BLaER1 (cell line): ENCODE measurements at regions not wholly inside any gene's neighbourhood (a gene's known extent, or its start where the extent isn't known, plus 50 kb on each side); places are given as distances from the start of the nearest gene placed in this dataset.

ENCODE experiments used
- H3K27ac ChIP-seq: shearing (Covaris generic); formaldehyde crosslinking; 2 replicates; pipeline ENCODE4 v1.8.1; 2022
- H3K27me3 ChIP-seq: shearing (Covaris generic); formaldehyde crosslinking; 2 replicates; pipeline ENCODE4 v1.8.1; 2022
- H3K36me3 ChIP-seq: shearing (Covaris generic); formaldehyde crosslinking; 2 replicates; pipeline ENCODE4 v1.8.1; 2022
- H3K4me1 ChIP-seq: shearing (Covaris generic); formaldehyde crosslinking; 2 replicates; pipeline ENCODE4 v1.8.1; 2022
- H3K4me2 ChIP-seq: shearing (Covaris generic); formaldehyde crosslinking; 2 replicates; pipeline ENCODE4 v1.8.1; 2022
- H3K4me3 ChIP-seq: shearing (Covaris generic); formaldehyde crosslinking; 2 replicates; pipeline ENCODE4 v1.8.1; 2022
- H3K9ac ChIP-seq: shearing (Covaris generic); formaldehyde crosslinking; 2 replicates; pipeline ENCODE4 v1.8.1; 2022
- H3K9me3 ChIP-seq: shearing (Covaris generic); formaldehyde crosslinking; 2 replicates; pipeline ENCODE4 v1.8.1; 2022
- H4K20me1 ChIP-seq: shearing (Covaris generic); formaldehyde crosslinking; 2 replicates; pipeline ENCODE4 v1.8.1; 2022
- Cebpa-rat ChIP-seq: shearing (Covaris generic); IDR thresholded peaks from 2 replicates; pipeline ENCODE4 v1.8.1; 2022

DNA sequence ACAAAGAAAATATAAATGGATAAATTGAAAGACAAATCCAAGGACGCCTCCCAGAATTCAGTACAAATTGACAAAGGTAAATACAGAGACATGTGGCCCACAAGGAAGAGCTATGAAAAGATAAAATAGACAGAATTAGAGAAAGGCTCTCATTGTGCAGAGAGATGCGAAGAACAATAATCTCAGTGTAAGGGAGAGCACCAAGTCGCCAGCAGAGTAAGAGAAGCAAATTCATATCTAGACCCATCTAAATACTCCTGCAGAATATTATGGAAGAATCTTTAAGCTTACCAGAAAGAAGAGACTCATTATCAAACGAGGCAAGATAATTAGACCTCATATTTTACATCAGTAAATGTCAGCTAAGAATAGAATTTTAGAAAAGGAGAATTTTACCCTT lies 101.7 kb upstream of the ITGA1 start:
- TF ChIP-seq Cebpa-rat = no peak
- H3K4me3 ChIP-seq = no peak overlapping the region
- no peaks in the 10 kb centered on the region for H3K36me3 ChIP-seq
- no peak overlapping the region for H3K9ac ChIP-seq
- H3K27me3 ChIP-seq = no peaks in the 10 kb centered on the region
- H3K4me2 ChIP-seq = no peak overlapping the region
- H3K27ac ChIP-seq = no peak overlapping the region
- H3K4me1 ChIP-seq = no peaks in the 10 kb centered on the region
- no peaks in the 10 kb centered on the region for H3K9me3 ChIP-seq
- no peaks in the 10 kb centered on the region for H4K20me1 ChIP-seq

DNA sequence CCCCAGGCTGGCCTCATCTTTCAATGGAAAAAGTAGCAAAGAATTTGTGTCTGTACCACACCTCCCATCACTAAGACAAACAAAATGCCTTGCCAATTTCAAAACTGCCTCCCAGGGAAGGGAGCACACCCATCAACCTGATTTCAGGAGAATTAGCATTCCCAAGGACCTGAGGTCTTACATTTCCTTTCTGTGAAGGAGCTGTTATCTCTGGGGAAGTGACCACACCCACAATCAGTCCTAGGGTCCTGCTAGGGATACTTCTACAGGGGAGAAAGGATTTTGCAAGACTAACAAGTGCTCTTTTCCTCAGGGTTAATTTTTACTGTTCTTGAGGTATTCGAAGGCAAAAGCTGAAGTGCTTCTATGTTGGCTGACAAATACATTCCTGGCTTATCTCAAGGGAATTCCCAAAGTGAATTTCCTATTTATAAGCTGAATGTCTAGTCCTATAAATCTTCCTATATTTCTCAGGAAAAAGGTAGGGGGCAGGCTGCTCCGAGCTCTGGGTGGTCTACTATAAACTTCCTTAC lies 97.4 kb upstream of the ITGA1 start:
- H4K20me1 ChIP-seq = no peaks in the 10 kb centered on the region
- TF ChIP-seq Cebpa-rat = no peak
- no peak overlapping the region for H3K9ac ChIP-seq
- H3K9me3 ChIP-seq = no peaks in the 10 kb centered on the region
- no peaks in the 10 kb centered on the region for H3K4me1 ChIP-seq
- H3K27me3 ChIP-seq = no peaks in the 10 kb centered on the region
- H3K36me3 ChIP-seq = no peaks in the 10 kb centered on the region
- H3K4me3 ChIP-seq = no peak overlapping the region
- H3K27ac ChIP-seq = no peak overlapping the region
- no peak overlapping the region for H3K4me2 ChIP-seq

DNA sequence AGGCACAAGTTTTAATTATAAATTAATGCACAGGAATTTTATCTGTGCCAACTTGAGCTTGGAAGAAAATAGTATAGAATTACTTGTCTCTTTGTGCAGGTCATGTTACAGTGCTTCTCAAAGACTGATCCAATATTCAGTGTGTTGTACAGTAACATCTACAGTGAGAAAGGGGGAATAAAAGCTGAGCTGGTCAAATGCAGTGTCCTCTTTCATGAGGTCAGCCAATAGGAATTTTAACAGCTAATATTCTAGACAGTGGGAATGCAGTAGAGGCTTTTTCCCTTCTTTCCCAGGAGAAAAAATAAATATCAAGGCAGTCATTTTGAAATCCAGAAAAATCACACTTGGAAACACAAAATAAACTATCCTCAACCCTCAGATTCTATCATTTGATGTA lies 95.7 kb upstream of the ITGA1 start:
- Histone ChIP-seq H3K9me3 (no peaks in the 10 kb centered on the region), H3K4me2 (no peak overlapping the region), H3K27me3 (no peaks in the 10 kb centered on the region), H4K20me1 (no peaks in the 10 kb centered on the region), H3K27ac (no peak overlapping the region), H3K4me3 (no peak overlapping the region), H3K36me3 (no peaks in the 10 kb centered on the region), H3K4me1 (no peaks in the 10 kb centered on the region), H3K9ac (no peak overlapping the region)
- no peak for TF ChIP-seq Cebpa-rat

GRCh38 chr5:52692606-52693005 lies 95.1 kb upstream of the ITGA1 start:
- Histone ChIP-seq H3K27ac (no peak overlapping the region), H3K4me1 (no peaks in the 10 kb centered on the region), H4K20me1 (no peaks in the 10 kb centered on the region), H3K27me3 (no peaks in the 10 kb centered on the region), H3K36me3 (no peaks in the 10 kb centered on the region), H3K9me3 (no peaks in the 10 kb centered on the region), H3K4me3 (no peak overlapping the region), H3K9ac (no peak overlapping the region), H3K4me2 (no peak overlapping the region)
- TF ChIP-seq Cebpa-rat = no peak

DNA sequence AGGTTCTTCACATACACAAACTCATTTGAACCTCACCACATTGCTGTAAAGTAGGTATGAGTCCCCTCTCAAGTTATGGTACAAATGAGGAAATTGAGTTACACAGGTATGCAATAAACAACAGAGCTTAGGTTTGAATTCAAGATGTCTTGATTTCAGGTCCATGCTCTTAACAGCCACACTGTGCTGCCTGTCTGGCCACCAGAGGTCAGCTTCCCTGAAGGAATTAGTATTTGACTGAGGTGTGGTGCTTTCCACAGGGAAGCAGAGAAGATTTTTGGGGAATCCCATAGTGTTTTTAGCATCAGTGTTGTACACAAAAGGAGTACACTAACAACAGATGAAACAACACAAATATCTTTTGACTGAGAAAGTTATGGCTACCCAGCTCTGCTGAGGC lies 94.4 kb upstream of the ITGA1 start:
- no peaks in the 10 kb centered on the region for H3K4me1 ChIP-seq
- H3K36me3 ChIP-seq = no peaks in the 10 kb centered on the region
- no peak overlapping the region for H3K9ac ChIP-seq
- H3K4me3 ChIP-seq = no peak overlapping the region
- no peaks in the 10 kb centered on the region for H3K27me3 ChIP-seq
- TF ChIP-seq Cebpa-rat = no peak
- H3K27ac ChIP-seq = no peak overlapping the region
- H3K9me3 ChIP-seq = no peaks in the 10 kb centered on the region
- no peaks in the 10 kb centered on the region for H4K20me1 ChIP-seq
- no peak overlapping the region for H3K4me2 ChIP-seq

- Histone ChIP-seq H3K4me2 (no peak overlapping the region), H3K4me3 (no peak overlapping the region), H3K9ac (no peak overlapping the region), H3K4me1 (no peaks in the 10 kb centered on the region), H4K20me1 (no peaks in the 10 kb centered on the region), H3K36me3 (no peaks in the 10 kb centered on the region), H3K9me3 (no peaks in the 10 kb centered on the region), H3K27me3 (no peaks in the 10 kb centered on the region), H3K27ac (no peak overlapping the region)
- no peak for TF ChIP-seq Cebpa-rat
Observed at GRCh38 chr5:52693836-52694235, 93.9 kb upstream of the ITGA1 start.

DNA sequence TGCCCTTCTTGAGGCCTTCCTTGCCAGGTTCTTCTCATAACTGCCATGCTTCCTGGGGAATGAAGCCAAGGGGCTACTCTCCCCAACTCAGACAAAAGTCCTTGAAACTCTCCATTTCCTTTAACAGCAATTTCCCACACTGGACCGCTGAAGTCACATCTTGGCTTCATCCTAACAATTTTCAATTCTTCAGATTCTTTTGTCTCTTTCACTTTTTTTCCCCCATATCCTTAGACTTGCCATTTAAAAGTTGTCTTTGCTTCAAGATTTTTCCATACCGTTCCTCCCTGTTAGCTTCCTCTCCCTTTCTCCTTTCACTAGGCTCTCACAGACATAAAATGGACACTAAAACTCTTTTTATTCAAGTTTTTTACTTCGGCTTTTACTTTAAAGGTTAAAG lies 93.1 kb upstream of the ITGA1 start:
- H3K4me1 ChIP-seq = no peaks in the 10 kb centered on the region
- no peak for TF ChIP-seq Cebpa-rat
- no peak overlapping the region for H3K27ac ChIP-seq
- H3K27me3 ChIP-seq = no peaks in the 10 kb centered on the region
- H4K20me1 ChIP-seq = no peaks in the 10 kb centered on the region
- no peaks in the 10 kb centered on the region for H3K36me3 ChIP-seq
- H3K9ac ChIP-seq = no peak overlapping the region
- no peaks in the 10 kb centered on the region for H3K9me3 ChIP-seq
- H3K4me2 ChIP-seq = no peak overlapping the region
- no peak overlapping the region for H3K4me3 ChIP-seq

GRCh38 chr5:52702877-52703276 lies 84.8 kb upstream of the ITGA1 start:
- H3K27me3 ChIP-seq = no peaks in the 10 kb centered on the region
- H4K20me1 ChIP-seq = no peaks in the 10 kb centered on the region
- no peaks in the 10 kb centered on the region for H3K36me3 ChIP-seq
- H3K9me3 ChIP-seq = no peaks in the 10 kb centered on the region
- H3K4me2 ChIP-seq = no peak overlapping the region
- peaks cover 27% of the 10 kb centered on the region for H3K4me1 ChIP-seq
- no peak overlapping the region for H3K9ac ChIP-seq
- H3K27ac ChIP-seq = no peak overlapping the region
- no peak overlapping the region for H3K4me3 ChIP-seq
- no peak for TF ChIP-seq Cebpa-rat

DNA sequence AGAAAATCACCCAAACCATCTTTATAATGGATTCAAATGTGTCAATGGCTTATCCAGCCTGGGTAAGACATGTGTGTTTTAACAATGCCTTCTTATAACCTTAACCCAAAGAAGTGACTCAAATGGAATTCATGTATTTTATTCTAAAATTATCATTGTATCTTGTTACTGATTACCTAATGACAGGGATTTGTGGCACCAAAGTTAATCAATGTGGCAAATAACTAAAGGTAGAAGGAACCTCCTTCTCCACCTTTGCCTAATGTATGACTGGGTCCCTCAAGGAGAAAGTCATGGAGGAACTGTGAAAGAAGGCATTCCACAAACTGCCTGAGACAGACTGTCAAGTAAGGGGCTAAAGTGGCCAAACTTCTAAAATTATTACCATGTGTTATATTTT lies 84.4 kb upstream of the ITGA1 start:
- Histone ChIP-seq H3K27ac (no peak overlapping the region), H3K27me3 (no peaks in the 10 kb centered on the region), H3K9ac (no peak overlapping the region), H3K4me1 (peaks cover 30% of the 10 kb centered on the region), H3K4me3 (no peak overlapping the region), H3K9me3 (no peaks in the 10 kb centered on the region), H4K20me1 (no peaks in the 10 kb centered on the region), H3K36me3 (no peaks in the 10 kb centered on the region), H3K4me2 (no peak overlapping the region)
- no peak for TF ChIP-seq Cebpa-rat

DNA sequence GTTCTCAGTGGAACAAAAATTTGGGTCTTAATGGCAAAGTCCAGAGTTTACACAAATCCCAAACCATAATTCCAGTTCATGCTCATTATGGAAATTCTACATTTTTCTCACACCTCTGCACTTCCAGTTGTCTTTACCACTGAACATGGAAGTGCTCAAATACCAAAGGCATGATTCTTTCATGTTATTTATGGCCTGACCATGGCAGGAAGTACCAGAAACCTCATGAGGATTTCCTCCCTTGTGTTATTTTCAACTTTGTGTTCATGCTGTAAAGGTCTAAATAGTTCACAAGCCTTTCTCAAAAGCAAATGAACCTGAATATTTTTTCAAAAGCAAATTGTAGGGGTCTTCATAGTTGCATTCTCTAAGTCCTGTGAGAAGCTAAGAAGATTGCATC lies 82.0 kb upstream of the ITGA1 start:
- TF ChIP-seq Cebpa-rat = no peak
- H3K27ac ChIP-seq = no peak overlapping the region
- no peaks in the 10 kb centered on the region for H4K20me1 ChIP-seq
- H3K4me2 ChIP-seq = peak overlapping the region; percentile 79
- peaks cover 54% of the 10 kb centered on the region for H3K4me1 ChIP-seq
- H3K27me3 ChIP-seq = no peaks in the 10 kb centered on the region
- H3K9ac ChIP-seq = no peak overlapping the region
- H3K4me3 ChIP-seq = no peak overlapping the region
- H3K36me3 ChIP-seq = no peaks in the 10 kb centered on the region
- no peaks in the 10 kb centered on the region for H3K9me3 ChIP-seq

DNA sequence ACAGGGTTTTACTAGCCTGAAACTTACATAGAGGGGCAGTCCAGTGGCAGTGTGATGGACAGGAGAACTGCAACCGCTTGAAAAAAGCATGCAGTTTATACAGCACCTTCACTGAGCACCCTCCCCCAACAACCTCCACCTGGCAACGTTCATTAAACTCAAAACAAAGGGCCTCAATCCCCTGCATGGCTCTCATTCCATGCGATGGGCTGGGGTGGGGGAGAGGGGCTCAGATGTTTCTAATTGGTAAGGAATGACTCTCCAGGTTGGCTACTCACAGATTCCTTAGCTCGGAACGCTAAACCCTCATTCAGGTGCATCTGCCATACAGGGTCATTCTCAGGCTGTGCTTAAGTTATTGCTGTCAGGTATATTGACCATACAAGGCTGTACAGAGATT lies 80.9 kb upstream of the ITGA1 start:
- Histone ChIP-seq H3K27ac (no peak overlapping the region), H3K36me3 (no peaks in the 10 kb centered on the region), H3K4me3 (no peak overlapping the region), H3K4me2 (peak overlapping the region; percentile 79), H3K9ac (no peak overlapping the region), H3K9me3 (no peaks in the 10 kb centered on the region), H3K27me3 (no peaks in the 10 kb centered on the region), H4K20me1 (no peaks in the 10 kb centered on the region), H3K4me1 (peaks cover 58% of the 10 kb centered on the region)
- TF ChIP-seq Cebpa-rat = no peak
